ENCODE measurements at regions not wholly inside any gene's neighbourhood (a gene's known extent, or its start where the extent isn't known, plus 50 kb on each side); places are given as distances from the start of the nearest gene placed in this dataset.
"Not testable (repeated sequence)": the region's sequence is repeated elsewhere in the genome, so short reads cannot be mapped to it uniquely, and the experiment has no call there.

DNA sequence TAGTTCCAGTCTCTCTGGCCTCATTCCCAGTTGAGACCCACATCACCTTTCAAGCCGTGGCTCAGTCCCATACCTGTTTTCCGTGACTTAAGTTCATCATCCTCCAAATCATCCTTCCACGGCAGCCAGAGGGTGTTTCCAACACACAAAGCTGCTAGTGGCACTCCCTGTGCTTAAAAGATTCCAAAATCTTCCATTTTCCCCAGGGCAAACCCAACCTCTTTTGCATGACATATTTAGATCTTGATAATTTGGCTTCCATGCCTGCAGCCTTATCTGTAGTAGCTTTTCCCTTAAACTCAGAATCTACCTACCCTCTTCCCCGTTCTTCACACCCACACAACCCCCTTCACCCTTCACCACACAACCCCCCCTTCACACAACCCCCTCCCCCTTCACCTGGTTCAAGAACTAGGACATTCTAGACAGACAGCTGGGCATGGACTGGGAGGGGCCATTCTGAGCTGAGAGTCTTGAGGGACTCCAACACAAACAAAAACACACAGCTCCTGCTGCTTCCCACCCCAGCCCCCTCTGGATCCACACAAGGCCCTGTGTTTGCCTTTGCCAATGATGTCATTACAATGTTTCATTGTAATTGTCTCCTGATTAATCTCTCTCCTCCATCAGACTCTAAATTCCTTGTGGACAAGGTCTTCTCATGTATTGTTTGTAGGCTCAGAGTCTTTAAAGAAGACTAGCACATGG, 268.2 kb downstream of the SH3GL2 start:
- no peak for DNase-seq

DNA sequence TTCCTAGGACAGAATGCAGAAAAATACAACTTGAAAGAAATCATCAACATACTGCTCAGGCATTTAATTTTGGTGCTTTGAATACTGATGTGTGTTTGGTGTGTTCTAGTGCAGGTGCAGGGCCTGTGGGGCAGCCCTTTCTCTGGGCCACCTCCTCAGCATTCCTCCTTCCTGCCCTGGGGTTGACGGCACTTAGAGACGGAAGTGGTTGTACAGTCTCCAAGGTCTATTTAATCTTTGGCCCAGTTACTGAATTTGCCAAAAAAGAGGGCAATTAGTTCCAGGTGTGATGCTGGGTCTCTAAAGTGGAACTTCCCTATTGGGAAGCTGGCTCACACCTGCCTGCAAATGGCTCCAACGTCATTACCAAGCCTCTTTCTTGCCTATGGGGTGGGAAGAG, 269.0 kb downstream of the SH3GL2 start:
- DNase-seq = no peak

DNA sequence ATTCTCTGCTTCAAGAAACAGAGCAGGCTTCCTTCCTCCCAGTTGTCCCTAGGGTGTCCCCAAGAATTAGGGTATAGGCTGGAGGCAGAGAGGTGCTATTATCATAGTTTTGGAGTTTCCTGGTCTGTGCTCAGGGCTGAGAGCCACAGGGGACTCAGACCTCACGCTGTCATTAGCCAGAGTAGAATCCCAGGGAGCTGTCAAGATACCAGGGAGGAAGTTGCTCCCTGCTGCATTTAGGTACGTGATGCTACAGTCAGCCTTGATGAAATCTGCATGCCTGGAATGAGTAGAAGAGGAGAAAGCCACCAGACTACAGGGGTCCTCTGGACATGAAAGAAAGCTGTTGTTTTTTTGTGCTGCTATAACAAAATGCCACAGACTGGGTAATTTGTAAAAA, 273.2 kb downstream of the SH3GL2 start:
- no peak for DNase-seq

DNA sequence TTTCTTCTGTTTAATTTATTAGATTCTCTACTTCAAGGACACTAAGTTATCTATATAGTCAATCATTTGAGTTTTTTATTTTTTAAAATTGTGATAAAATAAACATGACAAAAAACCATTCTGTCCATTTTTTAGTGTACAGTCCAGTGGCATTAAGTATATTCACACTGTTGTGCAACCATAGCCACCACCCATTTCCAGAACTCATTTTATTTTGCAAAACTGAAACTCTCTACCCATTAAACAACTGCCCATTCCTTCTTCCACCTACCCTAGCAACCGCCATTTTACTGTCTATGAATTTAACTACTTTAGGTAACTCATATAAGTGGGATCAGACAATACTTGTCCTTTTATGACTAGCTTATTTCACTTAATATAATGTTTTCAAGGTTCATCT, 275.6 kb downstream of the SH3GL2 start:
- DNase-seq = no peak

DNA sequence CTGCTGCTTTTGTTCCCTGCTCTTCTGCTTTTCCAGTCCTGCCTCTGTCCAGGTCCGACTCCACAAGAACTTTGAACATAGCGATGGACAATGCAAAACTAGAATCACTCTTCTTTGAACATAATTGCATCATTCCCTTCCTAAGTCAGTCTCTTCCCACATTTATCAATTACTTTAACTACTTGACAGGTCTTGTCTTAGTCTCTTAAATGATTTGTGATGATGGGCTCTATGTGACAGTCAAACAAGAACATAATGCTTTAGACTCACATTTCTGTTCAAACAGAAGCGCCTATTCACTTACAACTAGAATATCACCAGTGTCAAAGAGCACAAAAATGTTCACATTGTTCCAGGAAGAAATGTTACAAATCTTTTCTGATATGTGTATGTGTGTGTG, 278.1 kb downstream of the SH3GL2 start:
- DNase-seq = no peak

DNA sequence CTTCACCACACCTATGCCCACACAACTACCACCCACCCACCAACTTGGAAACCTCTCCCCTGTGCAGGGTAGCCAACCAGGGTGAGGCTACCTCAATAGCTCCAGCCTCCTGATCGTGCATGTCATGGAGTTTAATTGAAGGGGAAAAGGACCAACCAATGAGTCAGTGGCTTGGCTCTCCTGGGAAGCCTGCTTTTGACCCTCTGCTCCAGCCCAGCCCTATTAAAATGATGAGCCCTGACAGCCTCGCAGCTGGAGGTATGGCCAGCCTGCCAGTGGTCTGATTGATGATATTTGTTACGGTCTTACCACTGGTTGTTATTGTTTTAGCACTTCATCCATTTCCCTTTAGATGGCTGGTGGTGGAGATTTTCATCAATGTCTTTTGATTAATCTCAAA, 280.4 kb downstream of the SH3GL2 start:
- no peak for DNase-seq

DNA sequence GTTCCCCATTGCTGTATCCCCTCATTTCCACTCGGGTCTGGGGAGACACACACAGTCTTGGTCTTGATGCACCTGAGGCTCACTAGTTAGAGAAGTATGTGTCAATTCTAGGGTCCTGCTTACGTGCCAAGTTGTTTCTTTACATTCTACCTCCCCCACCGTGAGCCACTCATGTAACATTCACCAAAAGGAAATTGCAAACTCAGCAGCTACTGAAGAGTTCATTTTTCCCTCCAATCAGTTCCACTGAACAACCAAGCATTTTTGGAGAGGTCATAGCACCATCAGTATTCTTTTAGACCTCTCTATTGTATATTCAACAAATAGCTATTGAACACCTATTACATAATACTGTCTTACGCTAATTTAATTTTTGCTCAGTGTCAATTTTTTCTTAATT, 281.1 kb downstream of the SH3GL2 start:
- DNase-seq = no peak

DNA sequence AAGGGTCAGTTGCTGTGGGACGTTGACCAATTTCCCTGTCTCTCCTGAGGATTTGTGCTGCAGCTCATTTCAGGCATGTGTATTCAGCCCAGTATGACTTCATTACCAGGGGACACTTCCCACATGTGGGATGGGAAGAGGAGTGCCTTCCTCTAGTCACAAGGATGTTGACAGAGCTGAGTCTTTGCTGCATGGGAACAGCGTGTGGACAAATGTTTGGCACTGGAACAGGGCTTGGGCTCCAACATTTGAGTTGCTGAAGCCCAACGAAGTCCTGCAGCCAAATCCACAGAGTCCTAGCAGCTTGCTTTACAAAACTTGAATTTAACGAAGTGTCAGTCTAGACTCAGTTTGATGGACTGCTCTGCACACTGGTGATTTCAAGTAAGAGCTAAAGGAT, 283.2 kb downstream of the SH3GL2 start:
- DNase-seq = no peak

DNA sequence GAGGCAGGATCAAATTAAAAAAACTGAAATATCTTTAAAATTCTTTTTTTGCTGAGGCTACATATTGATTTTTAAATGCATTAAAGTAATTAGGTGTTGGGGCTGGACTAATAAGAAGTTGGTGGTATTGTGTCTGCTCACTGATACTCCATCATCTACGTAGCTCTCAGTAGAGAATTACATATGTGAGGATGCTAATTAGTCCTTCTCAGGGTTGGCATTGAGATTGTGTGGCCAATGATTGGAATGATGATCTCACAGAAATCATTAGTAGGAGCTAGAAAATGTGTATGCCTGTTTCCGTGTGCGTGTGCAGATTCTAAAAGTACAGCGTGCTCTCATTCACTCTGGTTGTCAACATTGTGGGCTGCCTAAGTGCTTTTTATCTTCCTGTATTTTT, 283.8 kb downstream of the SH3GL2 start:
- no peak for DNase-seq

DNA sequence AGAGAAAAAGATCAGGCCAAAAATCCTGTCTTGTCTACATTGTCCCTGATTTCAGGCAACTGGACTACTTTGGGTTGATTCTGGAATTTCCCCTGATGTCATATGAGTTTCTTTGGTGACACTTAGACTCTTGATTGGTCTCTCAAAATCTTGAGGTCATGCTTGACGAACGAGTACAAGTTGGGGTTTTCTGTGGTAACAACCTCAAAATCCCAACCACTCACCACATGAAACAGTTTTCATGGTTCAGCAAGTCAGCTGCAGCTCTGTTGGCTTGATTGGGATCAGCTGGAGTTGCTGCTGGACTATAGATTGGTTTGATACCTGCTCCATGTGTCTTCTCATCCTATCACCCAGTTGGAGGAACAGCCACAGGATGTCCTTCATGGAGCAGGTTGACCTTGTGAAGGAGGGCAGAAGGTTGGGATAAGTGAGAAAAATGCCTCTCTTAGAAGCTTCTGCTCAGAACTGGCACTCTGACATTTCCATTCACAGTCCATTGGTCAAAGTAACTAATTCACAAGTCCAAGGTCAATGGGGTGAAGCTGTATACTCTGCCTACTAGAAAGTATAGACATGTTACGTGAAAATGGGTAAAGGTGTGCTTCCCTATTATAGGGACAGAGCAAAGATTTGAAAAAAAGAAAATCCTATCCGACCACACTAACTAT, 284.5 kb downstream of the SH3GL2 start:
- no peak for DNase-seq

DNA sequence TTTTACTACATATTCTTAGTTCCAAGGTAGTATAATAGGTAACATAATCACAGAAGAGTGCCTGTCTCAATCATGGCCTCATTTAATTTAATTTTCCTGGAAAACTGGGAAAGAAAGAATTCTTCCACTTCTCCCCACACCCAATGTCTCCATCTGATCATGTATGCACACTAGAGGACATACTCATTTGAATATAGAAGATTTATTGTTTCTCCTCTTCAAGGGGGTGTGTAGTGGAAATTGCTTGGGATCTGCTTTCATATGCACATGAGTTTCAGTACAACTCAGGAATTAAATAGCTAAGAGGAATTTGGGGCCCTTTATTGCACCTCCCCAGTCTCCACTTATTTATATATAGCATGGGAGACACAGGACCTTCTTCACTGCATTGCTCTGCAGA, 285.1 kb downstream of the SH3GL2 start:
- DNase-seq = no peak

DNA sequence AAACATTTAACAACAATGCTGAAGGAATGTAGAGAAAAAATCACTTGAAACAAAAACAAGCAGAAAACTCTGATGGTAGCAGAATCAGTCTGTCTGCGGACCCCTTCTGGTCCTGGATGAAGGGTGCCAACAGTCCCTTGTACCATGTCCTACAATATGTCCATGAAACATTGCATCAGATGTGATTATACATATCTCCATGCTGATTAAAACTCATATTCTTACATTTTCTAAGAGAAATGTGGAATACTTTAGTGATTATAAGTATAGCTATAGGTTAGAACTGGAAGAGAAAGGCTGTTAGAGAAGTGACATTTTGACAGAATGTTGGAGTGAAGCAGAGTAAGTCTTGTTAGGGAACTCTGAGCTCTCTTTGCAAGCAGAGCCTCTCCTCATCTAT, 286.1 kb downstream of the SH3GL2 start:
- no peak for DNase-seq

DNA sequence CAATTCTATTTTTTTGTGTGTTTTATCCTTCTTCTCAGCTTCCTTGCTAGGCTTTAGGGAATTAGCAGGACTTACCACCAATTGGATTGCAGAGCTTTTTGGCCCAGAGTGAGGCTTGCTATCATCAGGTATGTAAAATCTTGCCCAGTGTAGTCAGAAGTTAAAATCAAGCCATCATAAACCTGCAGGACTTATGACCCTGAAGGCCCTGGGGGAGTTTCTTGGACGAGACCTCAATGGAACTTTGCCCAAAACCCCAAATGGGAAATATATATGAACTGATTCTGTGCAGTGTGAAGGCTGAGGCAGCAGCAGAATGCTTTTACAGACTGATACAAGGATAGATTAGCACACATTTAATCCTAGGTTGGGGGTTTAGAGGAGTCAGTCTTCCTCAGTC, 287.0 kb downstream of the SH3GL2 start:
- no peak for DNase-seq

DNA sequence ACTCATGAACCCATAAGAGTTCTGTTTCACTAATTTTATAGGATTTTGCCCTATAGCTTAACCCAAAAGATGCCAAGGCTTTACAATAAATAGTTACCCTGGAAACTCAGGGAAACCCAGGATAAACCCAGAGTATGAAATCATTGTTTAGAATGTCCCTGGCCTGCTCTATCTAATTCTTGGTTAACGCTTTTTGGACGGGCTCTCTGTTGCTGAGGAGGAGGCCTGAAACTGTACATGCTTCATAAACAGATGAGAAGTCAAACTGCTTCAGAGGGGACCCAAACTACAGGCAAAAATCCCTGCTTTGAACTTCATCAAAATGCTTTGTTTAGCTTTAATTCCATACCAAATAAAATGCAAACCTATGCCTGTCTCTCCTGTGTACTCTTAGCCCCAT, 291.9 kb downstream of the SH3GL2 start:
- no peak for DNase-seq

DNA sequence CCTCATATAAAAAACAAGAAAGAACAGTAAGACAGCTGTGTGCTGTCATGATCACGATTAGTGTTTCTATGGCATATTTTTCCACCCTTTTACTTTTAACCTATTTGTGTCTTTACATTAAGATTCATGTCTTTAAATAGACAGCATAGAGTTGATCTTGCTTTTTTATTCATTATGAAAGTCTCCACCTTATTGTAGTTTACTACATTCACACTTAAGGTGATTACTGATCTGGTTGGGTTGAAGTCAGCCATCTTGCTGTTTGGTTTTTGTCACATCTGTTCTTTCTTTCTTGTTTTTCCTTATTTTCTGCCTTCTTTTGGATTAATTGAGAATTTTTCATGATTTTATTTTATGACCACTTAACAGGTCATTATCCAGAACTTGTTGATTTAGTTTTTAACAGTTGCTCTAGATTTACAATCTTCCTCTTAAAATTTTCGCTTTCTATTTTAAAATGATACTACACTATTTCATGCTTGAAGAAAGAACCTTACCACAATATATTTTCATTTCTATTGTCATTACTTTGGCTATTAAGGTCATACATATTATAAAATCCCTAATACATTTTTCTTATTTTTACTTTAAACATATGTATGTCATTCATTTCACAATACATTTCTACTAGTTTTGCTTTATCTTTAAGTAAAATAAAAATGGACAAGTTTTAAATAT, 292.5 kb downstream of the SH3GL2 start:
- no peak for DNase-seq

DNA sequence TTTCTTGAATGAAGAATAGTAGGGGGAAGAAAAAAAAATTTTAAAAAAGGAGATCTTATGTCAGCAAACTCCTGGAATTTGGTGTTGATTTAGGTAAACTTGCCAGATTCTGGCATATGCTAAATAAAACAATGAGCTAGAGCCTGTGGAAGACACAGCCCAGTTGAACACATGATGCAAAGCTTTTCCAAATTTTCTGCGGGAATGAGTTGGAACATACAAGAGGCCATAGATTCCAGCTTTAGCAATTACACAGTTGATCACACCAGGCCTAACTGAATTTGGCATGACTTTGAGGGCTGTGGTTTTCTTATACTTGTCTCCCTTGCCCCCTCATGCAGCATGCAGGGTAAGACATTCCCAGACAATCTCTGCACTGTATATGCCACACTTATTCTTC, 297.0 kb downstream of the SH3GL2 start:
- DNase-seq = no peak

DNA sequence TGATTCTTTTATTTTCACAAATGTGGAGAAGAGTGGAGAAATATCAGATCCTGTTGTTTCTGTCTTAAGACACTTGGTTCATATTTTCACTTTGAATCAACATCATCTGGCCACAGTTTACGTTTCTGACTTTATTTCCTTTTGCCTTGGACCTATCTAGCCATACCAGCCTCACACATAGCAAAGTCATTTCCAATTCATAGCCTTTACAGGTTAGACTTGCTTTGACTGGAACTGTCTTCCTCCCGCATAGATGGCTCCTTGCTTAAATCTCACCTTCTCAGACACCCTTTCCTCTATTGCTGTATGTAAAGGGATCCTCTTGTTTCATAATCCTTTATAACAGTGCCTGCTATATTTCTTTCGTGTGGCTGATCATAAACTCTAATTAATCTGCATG, 297.8 kb downstream of the SH3GL2 start:
- DNase-seq = no peak

DNA sequence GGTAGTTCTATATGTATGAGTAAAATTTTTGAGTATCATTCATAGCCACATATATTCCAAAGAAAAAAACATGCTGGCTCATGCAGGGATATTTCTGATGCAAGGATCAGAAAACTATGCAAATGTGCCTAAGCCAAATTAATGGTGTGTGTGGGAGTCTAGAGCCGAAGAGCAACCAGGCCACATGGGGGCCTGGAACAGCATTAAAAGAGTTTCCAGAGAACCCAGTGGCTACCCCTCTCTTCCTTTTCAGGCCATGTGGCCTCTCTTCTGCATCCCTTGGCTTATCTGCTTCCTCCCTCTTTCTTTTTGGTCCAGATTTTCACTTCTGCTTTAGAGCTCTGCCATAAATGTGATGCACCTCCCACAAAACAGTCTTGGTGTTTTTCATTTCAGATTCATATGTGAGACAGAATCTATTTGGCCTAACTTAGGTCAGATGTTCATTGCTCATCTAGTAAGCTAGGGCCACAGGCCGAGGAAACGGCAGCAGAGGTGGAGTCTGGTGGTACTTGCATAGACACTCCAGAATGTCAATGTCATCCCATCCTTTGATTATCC, 300.0 kb downstream of the SH3GL2 start:
- no peak for DNase-seq

DNA sequence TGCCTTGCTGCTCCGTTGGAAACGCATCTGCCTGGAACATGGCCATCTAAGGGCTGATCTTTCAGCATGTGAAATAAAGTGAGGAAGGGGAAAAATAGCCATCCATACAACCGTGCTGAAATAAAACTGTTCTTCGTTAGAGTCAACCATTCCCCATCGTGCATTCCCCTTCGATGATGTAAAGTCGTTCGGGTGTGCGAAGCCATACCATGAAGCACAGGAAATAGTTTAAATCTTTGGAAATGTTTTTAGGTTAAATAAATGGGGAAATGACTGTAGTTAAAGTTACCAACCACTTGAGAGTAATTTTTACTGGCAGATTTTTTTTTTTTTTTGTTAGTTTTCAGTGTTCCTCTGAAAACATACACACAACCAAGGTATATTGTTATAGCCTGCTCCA, 302.5 kb downstream of the SH3GL2 start:
- DNase-seq = no peak

DNA sequence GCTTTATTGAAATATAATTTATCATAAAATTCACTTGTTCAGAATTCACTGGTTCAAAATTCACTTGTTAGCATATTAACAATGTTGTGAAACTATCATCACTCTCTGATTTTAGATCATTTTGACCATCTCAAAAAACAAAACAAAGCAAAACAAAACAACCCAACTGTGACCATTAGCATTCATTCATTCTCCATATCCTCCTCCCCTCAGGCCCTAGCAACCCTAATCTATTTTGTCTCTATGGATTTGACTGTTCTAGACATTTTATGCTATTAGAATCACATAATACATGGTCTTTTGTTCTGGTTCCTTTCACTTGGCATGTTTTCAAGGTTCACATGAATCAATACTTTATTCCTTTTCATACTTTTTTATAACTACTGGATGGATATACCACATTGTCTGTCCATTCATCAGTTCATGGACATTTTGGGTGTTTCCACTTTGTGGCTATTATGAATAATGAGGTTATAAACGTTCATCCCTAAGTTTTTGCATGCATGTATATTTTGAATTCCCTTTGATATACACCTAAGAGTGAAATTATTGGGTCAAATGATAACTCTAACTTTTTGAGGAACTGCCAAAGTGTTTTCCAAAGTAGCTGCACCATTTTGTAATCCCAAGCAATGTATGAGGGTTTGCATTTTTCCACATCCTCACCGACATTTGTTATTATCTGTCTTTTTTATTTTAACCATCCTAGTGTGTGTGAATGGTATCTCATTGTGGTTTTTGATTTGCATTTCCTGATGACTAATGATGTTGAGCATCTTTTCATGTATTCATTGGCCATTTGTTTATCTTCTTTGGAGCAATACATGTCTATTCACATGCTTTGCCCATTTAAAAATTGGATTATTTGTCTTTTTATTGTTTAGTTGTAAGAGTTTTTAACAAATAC, 304.1 kb downstream of the SH3GL2 start:
- no peak for DNase-seq

DNA sequence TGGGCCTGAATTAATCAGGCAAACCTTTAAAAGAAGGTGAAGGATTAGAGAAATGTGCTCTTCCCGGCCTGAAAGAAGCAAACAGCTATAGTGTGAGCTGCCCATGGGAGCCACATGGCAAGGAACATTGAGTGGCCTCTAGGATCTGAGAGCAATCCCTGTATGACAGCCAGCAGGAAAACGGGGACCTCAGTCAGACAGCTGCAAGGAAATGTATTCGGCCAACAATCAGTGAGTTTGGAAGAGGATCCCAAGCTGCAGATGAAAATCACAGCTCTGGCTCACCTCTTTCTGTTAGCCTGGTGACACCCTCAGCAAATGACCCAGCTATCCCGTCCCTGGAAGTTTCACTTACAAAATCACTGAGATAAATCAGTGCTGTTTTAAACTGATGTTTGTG, 309.2 kb downstream of the SH3GL2 start:
- no peak for DNase-seq

DNA sequence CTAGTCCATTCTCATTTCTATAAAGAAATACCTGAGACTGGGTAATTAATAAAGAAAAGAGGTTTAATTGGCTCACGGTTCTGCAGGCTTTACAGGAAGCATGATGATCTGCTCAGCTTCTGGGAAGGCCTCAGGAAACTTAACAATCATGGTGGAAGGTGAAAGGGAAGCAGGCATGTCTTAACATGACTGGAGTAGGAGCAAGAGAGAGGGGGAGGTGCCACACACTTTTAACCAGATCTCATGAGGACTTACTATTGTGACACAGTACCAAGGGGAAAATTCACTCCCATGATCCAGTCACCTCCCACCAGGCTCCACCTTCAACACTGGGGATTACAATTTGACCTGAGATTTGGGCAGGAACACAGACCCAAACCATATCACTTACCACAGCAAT, 310.1 kb downstream of the SH3GL2 start:
- not testable (repeated sequence) for DNase-seq
